PC-3 (cell line): ENCODE measurements at regions not wholly inside any gene's neighbourhood (a gene's known extent, or its start where the extent isn't known, plus 50 kb on each side); places are given as distances from the start of the nearest gene placed in this dataset.

Experiments used
- EZH2 ChIP-seq: fragments of 300-600 bp; sonication (generic); IDR thresholded peaks from one replicate; pipeline ENCODE4 v1.6.1; 2017; ENCODE audit warnings: antibody characterized with exemption, mild to moderate bottlenecking, low read length; ENCODE audit not compliant: unreplicated experiment
- EZH2phosphoT487 ChIP-seq: fragments of 300-600 bp; sonication (generic); IDR thresholded peaks from 2 replicates; pipeline ENCODE4 v1.6.1; 2018; ENCODE audit warnings: mild to moderate bottlenecking, antibody characterized with exemption, low read length, borderline replicate concordance
- TF ChIP-seq, protein P1 (sequence below): fragments of 300-600 bp; sonication (generic); conservative IDR thresholded peaks from 2 replicates; pipeline ENCODE4 v1.5.1; 2017; ENCODE audit warnings: antibody characterized with exemption, low read depth, mild to moderate bottlenecking, low read length

DNA sequence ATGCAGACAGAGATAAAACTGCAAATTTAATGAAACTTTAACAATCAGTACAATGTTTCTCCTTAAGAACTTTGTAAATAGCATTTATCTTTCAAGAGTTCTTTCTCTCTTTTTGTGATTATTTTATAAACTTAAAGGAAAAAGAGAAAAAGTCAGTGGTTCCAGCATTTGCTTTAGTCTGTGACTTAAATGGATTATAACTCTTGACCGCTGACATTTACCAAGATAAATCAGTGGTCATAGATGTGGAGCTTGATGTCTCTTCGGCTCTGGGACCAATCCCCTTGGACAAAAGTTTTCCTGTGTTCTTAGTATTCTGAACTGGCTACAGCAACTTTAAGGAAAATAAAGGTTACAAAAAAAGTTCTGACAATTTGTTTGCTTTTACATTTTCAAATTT lies 162.6 kb downstream of the TM9SF2 start:
- TF ChIP-seq, protein P1, sequence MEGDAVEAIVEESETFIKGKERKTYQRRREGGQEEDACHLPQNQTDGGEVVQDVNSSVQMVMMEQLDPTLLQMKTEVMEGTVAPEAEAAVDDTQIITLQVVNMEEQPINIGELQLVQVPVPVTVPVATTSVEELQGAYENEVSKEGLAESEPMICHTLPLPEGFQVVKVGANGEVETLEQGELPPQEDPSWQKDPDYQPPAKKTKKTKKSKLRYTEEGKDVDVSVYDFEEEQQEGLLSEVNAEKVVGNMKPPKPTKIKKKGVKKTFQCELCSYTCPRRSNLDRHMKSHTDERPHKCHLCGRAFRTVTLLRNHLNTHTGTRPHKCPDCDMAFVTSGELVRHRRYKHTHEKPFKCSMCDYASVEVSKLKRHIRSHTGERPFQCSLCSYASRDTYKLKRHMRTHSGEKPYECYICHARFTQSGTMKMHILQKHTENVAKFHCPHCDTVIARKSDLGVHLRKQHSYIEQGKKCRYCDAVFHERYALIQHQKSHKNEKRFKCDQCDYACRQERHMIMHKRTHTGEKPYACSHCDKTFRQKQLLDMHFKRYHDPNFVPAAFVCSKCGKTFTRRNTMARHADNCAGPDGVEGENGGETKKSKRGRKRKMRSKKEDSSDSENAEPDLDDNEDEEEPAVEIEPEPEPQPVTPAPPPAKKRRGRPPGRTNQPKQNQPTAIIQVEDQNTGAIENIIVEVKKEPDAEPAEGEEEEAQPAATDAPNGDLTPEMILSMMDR, result no peak
- TF ChIP-seq EZH2 (no peak), EZH2phosphoT487 (no peak)
